Adrenal gland (tissue), 9 donors: ENCODE measurements at regions not wholly inside any gene's neighbourhood (a gene's known extent, or its start where the extent isn't known, plus 50 kb on each side); places are given as distances from the start of the nearest gene placed in this dataset.

Source experiments
- DNase-seq, 7 donors: peaks; one replicate each; pipeline ENCODE4 v3.0.0-alpha.2; 2019 to 2020
- H3K27ac ChIP-seq, 5 donors: fragments of 200-600 bp; sonication (generic) in 4 of 5; 1 replicate in 3 of 5; 2 replicates in 2 of 5; pipeline versions ENCODE4 v1.5.1 to v1.8.0; 2016 to 2020; ENCODE audit warnings: mild to moderate bottlenecking in 1 of 5
- H3K27me3 ChIP-seq: fragments of 200-600 bp; 2 replicates; pipeline ENCODE4 v1.8.0; 2021
- H3K36me3 ChIP-seq, 2 donors: fragments of 200-600 bp; replicated peaks in 1 of 2; 1 replicate in 1 of 2; 2 replicates in 1 of 2; pipeline versions ENCODE4 v1.5.1 to v1.8.0; 2018 to 2022
- H3K4me1 ChIP-seq, 2 donors: fragments of 200-600 bp; replicated peaks in 1 of 2; 1 replicate in 1 of 2; 2 replicates in 1 of 2; pipeline versions ENCODE4 v1.5.1 to v1.8.0; 2018 to 2021
- H3K4me3 ChIP-seq, 4 donors: fragments of 200-600 bp; sonication (generic) in 3 of 4; one replicate each; pipeline ENCODE4 v1.5.1; 2016 to 2018
- H3K9me3 ChIP-seq, 3 donors: fragments of 200-600 bp; sonication (generic) in 1 of 3; replicated peaks in 1 of 3; 1 replicate in 2 of 3; 2 replicates in 1 of 3; pipeline versions ENCODE4 v1.5.1 to v1.8.0; 2016 to 2021
- POLR2A ChIP-seq, 2 donors: fragments of 450-650 bp; IDR thresholded peaks; one replicate each; pipeline ENCODE4 v1.6.1; 2017; ENCODE audit warnings: antibody characterized with exemption in 2 of 2, mild to moderate bottlenecking in 2 of 2, moderate library complexity in 1 of 2
- WGBS, 4 donors: extraction: QIAGEN DNeasy Blood & Tissue Kit in 2 of 4; methylation state at CpG; one replicate each; pipeline versions ENCODE4 v1.1.5 to v1.1.7; 2013 to 2017; 5-methylcytosine and 5-hydroxymethylcytosine counted together
- intact Hi-C, 2 donors: fragments of 100-400 bp; cut with DNase I; formaldehyde crosslinking; loops; one replicate each; pipeline versions ENCODE4 v1.14.1 to v1.15.0; 2022 to 2023
- TF ChIP-seq, protein P1 (sequence below), 6 experiments: fragments of 450-650 bp in 4 of 6; fragments of 200-600 bp in 2 of 6; sonication (generic) in 1 of 6; IDR thresholded peaks; 1 replicate in 5 of 6; 2 replicates in 1 of 6; pipeline versions ENCODE4 v1.5.1 to v1.8.0; 2016 to 2021; ENCODE audit warnings: antibody characterized with exemption in 6 of 6, mild to moderate bottlenecking in 2 of 6, moderate library complexity in 1 of 6
- donor health status: healthy with polysubstance abuse.
- donor health status: Bipolar disorder and iron deficiency.
- donor health status: DM: yes; HTN: yes; CAD: no.
- donor health status: DM: no; HTN: no; CAD: no.
- donor health status: DM: no; HTN: no; CAD: no.

GRCh38 chr2:201968476-201968875 is 65.2 kb upstream of the FZD7 start:
- no peaks in the 10 kb centered on the region for H3K27me3 ChIP-seq
- intact Hi-C loops, result loop anchor here in 1 of 2 donors (5.0 kb wide), 1 partner anchor 204 kb away; no protein-coding TSS in a partner anchor
- no peaks in the 10 kb centered on the region for H3K36me3 ChIP-seq
- H3K9me3 ChIP-seq, result no peaks in the 10 kb centered on the region
- no peak overlapping the region for H3K27ac ChIP-seq
- WGBS, 4 donors, result 77 to 96% (median 87%) methylated on average over 3 to 10 of the region's 10 CpGs
- no peak overlapping the region for H3K4me3 ChIP-seq
- no peak for DNase-seq
- no peaks in the 10 kb centered on the region for H3K4me1 ChIP-seq
- no peak for TF ChIP-seq POLR2A (IDR thresholded peaks at IDR 0.05)
- TF ChIP-seq, protein P1, sequence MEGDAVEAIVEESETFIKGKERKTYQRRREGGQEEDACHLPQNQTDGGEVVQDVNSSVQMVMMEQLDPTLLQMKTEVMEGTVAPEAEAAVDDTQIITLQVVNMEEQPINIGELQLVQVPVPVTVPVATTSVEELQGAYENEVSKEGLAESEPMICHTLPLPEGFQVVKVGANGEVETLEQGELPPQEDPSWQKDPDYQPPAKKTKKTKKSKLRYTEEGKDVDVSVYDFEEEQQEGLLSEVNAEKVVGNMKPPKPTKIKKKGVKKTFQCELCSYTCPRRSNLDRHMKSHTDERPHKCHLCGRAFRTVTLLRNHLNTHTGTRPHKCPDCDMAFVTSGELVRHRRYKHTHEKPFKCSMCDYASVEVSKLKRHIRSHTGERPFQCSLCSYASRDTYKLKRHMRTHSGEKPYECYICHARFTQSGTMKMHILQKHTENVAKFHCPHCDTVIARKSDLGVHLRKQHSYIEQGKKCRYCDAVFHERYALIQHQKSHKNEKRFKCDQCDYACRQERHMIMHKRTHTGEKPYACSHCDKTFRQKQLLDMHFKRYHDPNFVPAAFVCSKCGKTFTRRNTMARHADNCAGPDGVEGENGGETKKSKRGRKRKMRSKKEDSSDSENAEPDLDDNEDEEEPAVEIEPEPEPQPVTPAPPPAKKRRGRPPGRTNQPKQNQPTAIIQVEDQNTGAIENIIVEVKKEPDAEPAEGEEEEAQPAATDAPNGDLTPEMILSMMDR (IDR thresholded peaks at IDR 0.05), result no peak

DNA sequence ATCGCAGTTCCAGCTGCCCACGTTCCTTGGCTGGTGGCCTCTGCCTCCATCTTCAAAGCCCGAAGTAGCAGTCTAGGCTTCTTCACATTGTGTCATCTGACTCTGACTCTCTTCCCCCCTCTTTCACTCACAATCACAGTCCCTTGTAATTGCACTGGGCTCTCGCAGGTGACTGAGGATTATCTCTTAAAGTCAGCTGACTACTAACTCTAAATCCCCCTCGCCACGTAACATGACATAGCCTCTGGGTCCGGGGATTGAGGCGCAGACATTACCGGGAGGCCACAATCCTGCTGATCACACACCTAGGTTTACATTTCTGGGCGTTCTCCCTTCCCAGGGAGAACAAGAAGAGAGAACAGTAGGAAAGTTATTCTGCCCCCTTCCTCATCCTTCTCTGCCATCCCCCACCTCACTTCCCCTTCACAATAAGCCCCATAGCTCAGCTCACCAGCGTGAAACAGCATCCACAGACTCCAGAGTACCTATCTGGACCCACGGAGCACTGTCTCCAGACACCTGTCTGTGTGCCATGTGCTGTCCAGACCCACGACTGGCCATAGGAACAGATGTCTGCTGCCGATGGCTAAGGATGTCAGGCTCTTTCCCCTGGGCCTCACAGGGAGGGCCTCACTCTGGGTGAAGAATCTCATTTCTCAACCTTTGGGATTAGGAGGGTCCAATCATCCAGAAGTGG is 64.3 kb upstream of the FZD7 start:
- H3K4me1 ChIP-seq, result no peaks in the 10 kb centered on the region
- H3K9me3 ChIP-seq, result no peaks in the 10 kb centered on the region
- 80 to 87% (median 85%) methylated on average over 12 to 14 of the region's 14 CpGs for WGBS, 4 donors
- no peak overlapping the region for H3K27ac ChIP-seq
- H3K36me3 ChIP-seq, result no peaks in the 10 kb centered on the region
- H3K4me3 ChIP-seq, result no peak overlapping the region
- H3K27me3 ChIP-seq, result no peaks in the 10 kb centered on the region
- no peak for TF ChIP-seq POLR2A (IDR thresholded peaks at IDR 0.05)
- TF ChIP-seq, protein P1 (IDR thresholded peaks at IDR 0.05), result no peak
- intact Hi-C loops, result loop anchor here in 1 of 2 donors (5.0 kb wide), 1 partner anchor 203 kb away; no protein-coding TSS in a partner anchor
- no peak for DNase-seq

GRCh38 chr2:201969938-201970785 is 63.5 kb upstream of the FZD7 start:
- TF ChIP-seq POLR2A (IDR thresholded peaks at IDR 0.05), result no peak
- TF ChIP-seq, protein P1 (IDR thresholded peaks at IDR 0.05), result no peak
- Histone ChIP-seq H3K27me3 (no peaks in the 10 kb centered on the region), H3K36me3 (no peaks in the 10 kb centered on the region), H3K4me3 (no peak overlapping the region), H3K4me1 (no peaks in the 10 kb centered on the region), H3K27ac (no peak overlapping the region), H3K9me3 (no peaks in the 10 kb centered on the region)
- intact Hi-C loops, result loop anchor here in 1 of 2 donors (5.0 kb wide), 1 partner anchor 202 kb away; no protein-coding TSS in a partner anchor
- 72 to 83% (median 77%) methylated on average over 11 to 12 of the region's 12 CpGs for WGBS, 4 donors
- DNase-seq, result no peak

GRCh38 chr2:201970786-201971108 is 62.9 kb upstream of the FZD7 start:
- H3K9me3 ChIP-seq, result no peaks in the 10 kb centered on the region
- WGBS, 4 donors, result 92 to 97% (median 95%) methylated on average over 4 of the region's 4 CpGs
- no peaks in the 10 kb centered on the region for H3K36me3 ChIP-seq
- H3K4me3 ChIP-seq, result no peak overlapping the region
- TF ChIP-seq, protein P1 (IDR thresholded peaks at IDR 0.05), result no peak
- no peak for TF ChIP-seq POLR2A (IDR thresholded peaks at IDR 0.05)
- H3K4me1 ChIP-seq, result no peaks in the 10 kb centered on the region
- intact Hi-C loops, result no loop called here
- H3K27me3 ChIP-seq, result no peaks in the 10 kb centered on the region
- no peak overlapping the region for H3K27ac ChIP-seq
- DNase-seq, result no peak
